SK-N-SH (cell line): ENCODE measurements at regions not wholly inside any gene's neighbourhood (a gene's known extent, or its start where the extent isn't known, plus 50 kb on each side); places are given as distances from the start of the nearest gene placed in this dataset.

ENCODE experiments used
- CTCF ChIA-PET: fragments of 300-600, 350-600 bp; formaldehyde crosslinking; extraction: SDS; loops from one replicate; lab custom pipeline; 2021; lab: Yijun Ruan, JAX
- POLR2A ChIA-PET: fragments of 350-600 bp; sonication (Branson Sonifier 250); formaldehyde crosslinking; extraction: SDS; loops from one replicate; lab custom pipeline; 2020; ENCODE audit warnings: antibody characterized with exemption, inconsistent platforms; lab: Yijun Ruan, JAX
- DNase-seq: peaks from one replicate; pipeline ENCODE4 v3.0.0; 2012
- H2AFZ ChIP-seq: fragments of 200-600 bp; sonication (generic); 2 replicates; pipeline ENCODE4 v1.8.1; 2016; ENCODE audit warnings: antibody characterized with exemption, mild to moderate bottlenecking, low read depth
- H3F3A ChIP-seq: fragments of 200-600 bp; sonication (generic); replicated peaks from 2 replicates; pipeline ENCODE3; 2016; ENCODE audit warnings: antibody characterized with exemption, mild to moderate bottlenecking; ENCODE audit not compliant: insufficient read depth
- H3K27ac ChIP-seq, 2 experiments: fragments of 200-500 bp in 1 of 2; fragments of 200-600 bp in 1 of 2; sonication (Bioruptor generic) in 1 of 2; sonication (generic), shearing (Covaris generic) in 1 of 2; 2 replicates each; pipeline versions ENCODE4 v1.5.1 to v1.6.1; 2014 to 2016; ENCODE audit warnings: low read depth in 2 of 2, inconsistent platforms in 1 of 2, low read length in 1 of 2, mild to moderate bottlenecking in 1 of 2, mixed read lengths in 1 of 2
- H3K27me3 ChIP-seq: fragments of 200-600 bp; sonication (generic), shearing (Covaris generic); 2 replicates; pipeline ENCODE4 v1.6.1; 2016; ENCODE audit warnings: mixed run types; ENCODE audit not compliant: insufficient read depth
- H3K36me3 ChIP-seq, 2 experiments: fragments of 200-500 bp in 1 of 2; fragments of 200-600 bp in 1 of 2; sonication (Bioruptor generic) in 1 of 2; sonication (generic) in 1 of 2; replicated peaks in 1 of 2; 2 replicates each; pipeline versions ENCODE3 to v1.5.1; 2014 to 2016; ENCODE audit warnings: low read length in 1 of 2, mild to moderate bottlenecking in 1 of 2; ENCODE audit not compliant: insufficient read depth in 2 of 2, control insufficient read depth in 1 of 2
- H3K4me1 ChIP-seq, 2 experiments: fragments of 200-500 bp in 1 of 2; fragments of 200-600 bp in 1 of 2; sonication (Bioruptor generic) in 1 of 2; sonication (generic), shearing (Covaris generic) in 1 of 2; 2 replicates each; pipeline versions ENCODE4 v1.5.1 to v1.6.1; 2014 to 2016; ENCODE audit warnings: low read depth in 1 of 2, low read length in 1 of 2, mixed run types in 1 of 2; ENCODE audit not compliant: insufficient read depth in 2 of 2, control insufficient read depth in 1 of 2
- H3K4me2 ChIP-seq: fragments of 200-600 bp; sonication (generic), shearing (Covaris generic); 2 replicates; pipeline ENCODE4 v1.6.1; 2017; ENCODE audit warnings: mixed run types
- H3K4me3 ChIP-seq, 2 experiments: fragments of 200-500 bp in 1 of 2; fragments of 200-600 bp in 1 of 2; sonication (Bioruptor generic) in 1 of 2; sonication (generic), shearing (Covaris generic) in 1 of 2; 2 replicates each; pipeline versions ENCODE4 v1.5.1 to v1.8.1; 2014 to 2016; ENCODE audit warnings: low read depth in 2 of 2, inconsistent platforms in 1 of 2, low read length in 1 of 2, mild to moderate bottlenecking in 1 of 2, mixed read lengths in 1 of 2, moderate library complexity in 1 of 2
- H3K79me2 ChIP-seq: fragments of 200-600 bp; sonication (generic); 2 replicates; pipeline ENCODE4 v1.8.1; 2017; ENCODE audit warnings: mild to moderate bottlenecking; ENCODE audit not compliant: insufficient read depth
- H3K9ac ChIP-seq: fragments of 200-600 bp; sonication (generic); 2 replicates; pipeline ENCODE4 v1.6.1; 2017; ENCODE audit warnings: mixed run types
- H3K9me2 ChIP-seq: fragments of 200-600 bp; sonication (generic); 2 replicates; pipeline ENCODE4 v1.6.1; 2017; ENCODE audit warnings: mixed run types
- H3K9me3 ChIP-seq: fragments of 200-600 bp; sonication (generic); 2 replicates; pipeline ENCODE4 v1.6.1; 2017; ENCODE audit warnings: mixed run types, mild to moderate bottlenecking, moderate library complexity
- H4K20me1 ChIP-seq: fragments of 200-600 bp; sonication (generic); 2 replicates; pipeline ENCODE4 v1.6.1; 2017; ENCODE audit warnings: mild to moderate bottlenecking, mixed run types; ENCODE audit not compliant: insufficient read depth
- CHD2 ChIP-seq: fragments of 150-350 bp; IDR thresholded peaks from 2 replicates; pipeline ENCODE4 v1.6.1; 2018; ENCODE audit warnings: low read length; ENCODE audit not compliant: partially characterized antibody
- FOXJ3 ChIP-seq: sonication (generic); formaldehyde crosslinking; IDR thresholded peaks from 2 replicates; pipeline ENCODE4 v1.5.1; 2020; ENCODE audit warnings: mild to moderate bottlenecking, missing genetic modification reagents
- GABPA ChIP-seq: IDR thresholded peaks from 2 replicates; pipeline ENCODE4 v1.4.0; 2012; ENCODE audit warnings: low read depth, mild to moderate bottlenecking
- MAX ChIP-seq: IDR thresholded peaks from 2 replicates; pipeline ENCODE4 v1.4.0; 2012; ENCODE audit warnings: low read depth
- MEF2A ChIP-seq: IDR thresholded peaks from 2 replicates; pipeline ENCODE4 v1.4.0; 2012; ENCODE audit warnings: low read depth, borderline replicate concordance
- NFIC ChIP-seq: IDR thresholded peaks from 2 replicates; pipeline ENCODE4 v1.4.0; 2012; ENCODE audit warnings: borderline replicate concordance
- NRF1 ChIP-seq: IDR thresholded peaks from 2 replicates; pipeline ENCODE4 v1.6.1; 2012; ENCODE audit warnings: low read depth, mild to moderate bottlenecking, low read length
- POLR2AphosphoS5 ChIP-seq: IDR thresholded peaks from 2 replicates; pipeline ENCODE4 v1.6.1; 2012; ENCODE audit warnings: low read depth, low read length
- RAD21 ChIP-seq: IDR thresholded peaks from 2 replicates; pipeline ENCODE4 v1.6.1; 2012; ENCODE audit warnings: mild to moderate bottlenecking, low read length
- RCOR1 ChIP-seq: fragments of 150-350 bp; IDR thresholded peaks from 2 replicates; pipeline ENCODE4 v1.6.1; 2017; ENCODE audit warnings: antibody characterized with exemption, low read length
- REST ChIP-seq: IDR thresholded peaks from 2 replicates; pipeline ENCODE4 v1.6.1; 2012; ENCODE audit warnings: mild to moderate bottlenecking, low read depth, low read length, moderate library complexity
- SIN3A ChIP-seq: IDR thresholded peaks from 2 replicates; pipeline ENCODE4 v1.6.1; 2012; ENCODE audit warnings: low read depth, mild to moderate bottlenecking, low read length, moderate library complexity, borderline replicate concordance
- SMC3 ChIP-seq: IDR thresholded peaks from 2 replicates; pipeline ENCODE4 v1.6.1; 2012; ENCODE audit warnings: low read depth, low read length, improper control_type of control experiment
- TEAD4 ChIP-seq: IDR thresholded peaks from 2 replicates; pipeline ENCODE4 v1.4.0; 2012; ENCODE audit warnings: mild to moderate bottlenecking, borderline replicate concordance; ENCODE audit not compliant: insufficient read depth
- YY1 ChIP-seq: IDR thresholded peaks from 2 replicates; pipeline ENCODE4 v1.4.0; 2012; ENCODE audit warnings: low read depth, mild to moderate bottlenecking
- WGBS: methylation state at CpG from one replicate; pipeline ENCODE4 v1.1.6; 2017; ENCODE audit warnings: low lambda C conversion rate; 5-methylcytosine and 5-hydroxymethylcytosine counted together
- TF ChIP-seq, protein P1 (sequence below): IDR thresholded peaks from 2 replicates; pipeline ENCODE4 v1.4.0; 2012; ENCODE audit warnings: low read depth, borderline replicate concordance
- TF ChIP-seq, protein P2 (sequence below): fragments of 200-600 bp; sonication (generic); IDR thresholded peaks from 2 replicates; pipeline ENCODE4 v1.6.1; 2017; ENCODE audit warnings: antibody characterized with exemption, mild to moderate bottlenecking, moderate library complexity

DNA sequence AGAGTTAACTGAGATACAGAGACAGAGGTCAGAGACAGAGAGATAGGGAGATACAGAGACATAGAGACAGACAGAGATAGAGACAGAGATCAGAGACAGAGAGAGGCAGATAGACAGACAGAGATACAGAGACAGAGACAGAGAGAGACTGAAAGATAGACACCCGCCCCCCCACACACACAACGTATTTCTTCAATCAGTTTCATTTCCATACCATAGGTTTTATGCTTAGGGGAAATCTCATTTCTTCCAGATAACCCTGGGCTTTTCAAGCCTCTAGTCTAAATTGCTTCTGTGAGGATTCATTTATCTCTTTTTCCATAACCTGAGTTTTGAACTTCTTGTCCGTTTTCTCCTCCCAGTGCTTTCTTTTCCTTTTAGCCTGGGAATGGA, 94.6 kb downstream of the CD8B2 start:
- no peaks in the 10 kb centered on the region; the same call in 1 of the 2 replicates for H3K27me3 ChIP-seq
- peak overlapping the region; percentile 92 for H3K4me2 ChIP-seq
- H3K4me1 ChIP-seq = peaks cover 0 to 41% of the 10 kb centered on the region in 2 experiments; a peak in 2 of 4 replicates
- ChIA-PET CTCF (interaction anchor here (1.0 to 9.9 kb wide), 11 partner anchors 9 to 477 kb away, joined by 3 to 294 read pairs (median 9); no protein-coding TSS in a partner anchor), POLR2A (interaction anchor here (1.1 to 1.3 kb wide), 3 partner anchors 15 to 305 kb away, joined by 3 to 10 read pairs (median 4); no protein-coding TSS in a partner anchor)
- peak overlapping the region in 1 of 2 experiments; percentile 68; a peak in 2 of 4 replicates for H3K27ac ChIP-seq
- no peak overlapping the region for H3K9ac ChIP-seq
- peak overlapping the region; percentile 69 for H2AFZ ChIP-seq
- no peaks in the 10 kb centered on the region for H3K9me3 ChIP-seq
- no peak for DNase-seq
- no peak for TF ChIP-seq SMC3
- no peak for TF ChIP-seq NFIC
- no peaks in the 10 kb centered on the region for H3K36me3 ChIP-seq
- WGBS = 53% methylated on average over 3 of the region's 3 CpGs
- H3K4me3 ChIP-seq = peak overlapping the region; percentile 38 to 62
- no peaks in the 10 kb centered on the region for H4K20me1 ChIP-seq
- H3K9me2 ChIP-seq = no peaks in the 10 kb centered on the region
- no peaks in the 10 kb centered on the region for H3K79me2 ChIP-seq
- no peaks in the 10 kb centered on the region for H3F3A ChIP-seq

DNA sequence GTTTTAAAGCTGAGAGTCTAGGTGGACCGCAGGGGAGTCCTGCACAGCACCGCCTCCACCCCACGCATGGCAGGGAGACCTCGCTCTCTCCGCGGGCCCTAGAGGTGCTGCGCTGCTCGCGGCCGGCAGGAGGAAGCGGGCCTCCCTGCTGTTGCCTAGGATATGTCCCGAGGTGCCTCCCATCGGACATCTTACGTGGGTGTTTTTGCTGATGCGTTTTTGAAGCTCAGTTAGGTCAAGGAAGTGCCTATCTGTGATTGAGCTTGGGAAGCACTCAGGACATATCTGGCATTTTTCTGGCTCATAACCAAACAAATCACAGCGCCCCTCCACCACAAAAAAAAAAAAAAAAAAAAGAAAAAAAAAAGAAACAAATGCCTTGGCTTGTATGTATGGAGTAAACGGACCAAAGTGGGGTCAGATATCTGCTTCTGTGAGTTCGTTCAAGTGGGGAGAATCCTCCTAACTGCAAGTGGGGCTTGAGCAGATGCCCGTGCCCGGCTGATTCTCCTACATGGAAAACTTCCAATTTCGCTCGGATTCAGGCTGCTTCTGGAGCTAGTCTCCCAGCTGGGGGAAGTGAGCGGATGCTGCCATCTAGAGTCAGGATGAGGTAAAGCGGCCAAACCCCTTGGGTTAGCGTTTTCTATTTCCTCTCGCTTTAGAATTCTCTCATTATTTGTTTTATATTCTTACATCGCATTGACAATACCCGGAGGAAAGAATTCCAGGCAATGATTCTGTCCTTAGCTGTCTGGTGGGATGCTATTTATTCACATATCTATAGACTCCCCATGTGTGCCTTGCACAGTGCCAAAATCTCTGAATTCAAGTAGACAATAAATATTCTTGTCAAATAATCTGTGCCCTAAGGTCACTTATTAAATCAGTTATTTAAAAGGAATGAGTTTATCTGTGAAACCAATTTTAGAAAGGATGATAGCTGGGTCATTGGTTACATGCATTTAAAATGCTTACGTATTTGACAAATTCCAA, 95.3 kb downstream of the CD8B2 start:
- peak; percentile 94 for DNase-seq
- Histone ChIP-seq H3K4me1 (peaks cover 0 to 39% of the 10 kb centered on the region in 2 experiments; a peak in 2 of 4 replicates), H3F3A (no peaks in the 10 kb centered on the region), H3K27ac (peak overlapping the region in 1 of 2 experiments; percentile 68; a peak in 2 of 4 replicates), H3K27me3 (no peaks in the 10 kb centered on the region; the same call in 1 of the 2 replicates), H3K9ac (no peak overlapping the region), H2AFZ (peak overlapping the region; percentile 69), H3K79me2 (no peaks in the 10 kb centered on the region), H3K4me2 (peak overlapping the region; percentile 92), H3K9me3 (no peaks in the 10 kb centered on the region), H3K36me3 (no peaks in the 10 kb centered on the region), H3K4me3 (peak overlapping the region; percentile 38 to 62), H3K9me2 (no peaks in the 10 kb centered on the region), H4K20me1 (no peaks in the 10 kb centered on the region)
- POLR2A ChIA-PET = interaction anchor here (1.1 to 1.3 kb wide), 3 partner anchors 16 to 304 kb away, joined by 3 to 10 read pairs (median 4); no protein-coding TSS in a partner anchor
- 8% methylated on average over 28 of the region's 29 CpGs for WGBS
- CTCF ChIA-PET = interaction anchor here (0.7 to 9.9 kb wide), 25 partner anchors 9 to 927 kb away, joined by 3 to 294 read pairs (median 4); no protein-coding TSS in a partner anchor
- no peak for TF ChIP-seq GABPA
- peak; percentile 46 for TF ChIP-seq CHD2
- TF ChIP-seq TEAD4 = no peak
- no peak for TF ChIP-seq POLR2AphosphoS5
- no peak for TF ChIP-seq NRF1
- TF ChIP-seq RCOR1 = 0 out of 2 replicates have a peak, but pooled peaks have one; percentile 16
- peak; percentile 93 for TF ChIP-seq SMC3
- TF ChIP-seq, protein P1, sequence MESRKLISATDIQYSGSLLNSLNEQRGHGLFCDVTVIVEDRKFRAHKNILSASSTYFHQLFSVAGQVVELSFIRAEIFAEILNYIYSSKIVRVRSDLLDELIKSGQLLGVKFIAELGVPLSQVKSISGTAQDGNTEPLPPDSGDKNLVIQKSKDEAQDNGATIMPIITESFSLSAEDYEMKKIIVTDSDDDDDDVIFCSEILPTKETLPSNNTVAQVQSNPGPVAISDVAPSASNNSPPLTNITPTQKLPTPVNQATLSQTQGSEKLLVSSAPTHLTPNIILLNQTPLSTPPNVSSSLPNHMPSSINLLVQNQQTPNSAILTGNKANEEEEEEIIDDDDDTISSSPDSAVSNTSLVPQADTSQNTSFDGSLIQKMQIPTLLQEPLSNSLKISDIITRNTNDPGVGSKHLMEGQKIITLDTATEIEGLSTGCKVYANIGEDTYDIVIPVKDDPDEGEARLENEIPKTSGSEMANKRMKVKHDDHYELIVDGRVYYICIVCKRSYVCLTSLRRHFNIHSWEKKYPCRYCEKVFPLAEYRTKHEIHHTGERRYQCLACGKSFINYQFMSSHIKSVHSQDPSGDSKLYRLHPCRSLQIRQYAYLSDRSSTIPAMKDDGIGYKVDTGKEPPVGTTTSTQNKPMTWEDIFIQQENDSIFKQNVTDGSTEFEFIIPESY = no peak
- no peak for TF ChIP-seq FOXJ3 (CRISPR knock-in tag)
- no peak for TF ChIP-seq YY1
- TF ChIP-seq, protein P2, sequence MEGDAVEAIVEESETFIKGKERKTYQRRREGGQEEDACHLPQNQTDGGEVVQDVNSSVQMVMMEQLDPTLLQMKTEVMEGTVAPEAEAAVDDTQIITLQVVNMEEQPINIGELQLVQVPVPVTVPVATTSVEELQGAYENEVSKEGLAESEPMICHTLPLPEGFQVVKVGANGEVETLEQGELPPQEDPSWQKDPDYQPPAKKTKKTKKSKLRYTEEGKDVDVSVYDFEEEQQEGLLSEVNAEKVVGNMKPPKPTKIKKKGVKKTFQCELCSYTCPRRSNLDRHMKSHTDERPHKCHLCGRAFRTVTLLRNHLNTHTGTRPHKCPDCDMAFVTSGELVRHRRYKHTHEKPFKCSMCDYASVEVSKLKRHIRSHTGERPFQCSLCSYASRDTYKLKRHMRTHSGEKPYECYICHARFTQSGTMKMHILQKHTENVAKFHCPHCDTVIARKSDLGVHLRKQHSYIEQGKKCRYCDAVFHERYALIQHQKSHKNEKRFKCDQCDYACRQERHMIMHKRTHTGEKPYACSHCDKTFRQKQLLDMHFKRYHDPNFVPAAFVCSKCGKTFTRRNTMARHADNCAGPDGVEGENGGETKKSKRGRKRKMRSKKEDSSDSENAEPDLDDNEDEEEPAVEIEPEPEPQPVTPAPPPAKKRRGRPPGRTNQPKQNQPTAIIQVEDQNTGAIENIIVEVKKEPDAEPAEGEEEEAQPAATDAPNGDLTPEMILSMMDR = peak; percentile 88
- 0 out of 2 replicates have a peak, but pooled peaks have one; percentile 28 for TF ChIP-seq SIN3A
- peak; percentile 98 for TF ChIP-seq RAD21
- no peak for TF ChIP-seq MEF2A
- no peak for TF ChIP-seq REST
- TF ChIP-seq MAX = no peak
